ENCODE measurements at regions not wholly inside any gene's neighbourhood (a gene's known extent, or its start where the extent isn't known, plus 50 kb on each side); places are given as distances from the start of the nearest gene placed in this dataset.
"Not testable (repeated sequence)": the region's sequence is repeated elsewhere in the genome, so short reads cannot be mapped to it uniquely, and the experiment has no call there.

GRCh38 chr9:27828908-27829307 is 255.6 kb upstream of the C9orf72 start:
- DNase-seq = no peak

DNA sequence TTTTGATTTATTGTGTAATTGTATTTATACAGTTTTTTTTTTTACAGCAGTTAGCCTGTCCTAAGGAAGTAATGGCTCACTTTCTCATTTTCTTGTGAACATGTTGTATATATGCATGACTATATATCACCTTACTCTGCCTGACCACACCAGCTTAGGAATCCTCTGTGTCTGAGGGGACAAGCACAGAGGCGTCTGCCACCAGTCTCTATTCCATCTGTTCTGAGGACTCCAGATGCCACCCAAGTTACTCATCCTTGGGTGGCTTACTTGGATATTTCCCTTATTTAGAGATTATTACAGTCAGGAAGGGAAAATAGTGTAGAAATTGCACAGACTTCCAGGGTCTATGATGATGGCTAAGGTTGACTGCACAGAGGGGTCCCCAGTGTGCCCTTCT is 256.3 kb upstream of the C9orf72 start:
- DNase-seq = no peak

DNA sequence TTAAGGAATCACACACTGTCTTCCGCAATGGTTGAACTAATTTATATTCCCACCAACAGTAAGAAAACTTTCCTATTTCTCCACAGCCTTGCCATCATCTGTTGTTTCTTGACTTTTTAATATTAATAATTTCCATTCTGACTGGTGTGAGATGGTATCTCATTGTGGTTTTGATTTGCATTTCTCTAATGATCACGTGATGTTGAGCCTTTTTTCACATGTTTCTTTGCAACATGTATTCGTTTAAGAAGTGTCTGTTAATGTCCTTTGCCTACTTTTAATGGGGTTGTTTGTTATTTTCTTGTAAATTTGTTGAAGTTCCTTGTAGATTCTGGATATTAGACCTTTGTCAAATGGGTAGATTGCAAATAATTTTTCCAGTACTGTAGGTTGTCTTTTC is 258.8 kb upstream of the C9orf72 start:
- not testable (repeated sequence) for DNase-seq

GRCh38 chr9:27835286-27835685 is 262.0 kb upstream of the C9orf72 start:
- DNase-seq = no peak

DNA sequence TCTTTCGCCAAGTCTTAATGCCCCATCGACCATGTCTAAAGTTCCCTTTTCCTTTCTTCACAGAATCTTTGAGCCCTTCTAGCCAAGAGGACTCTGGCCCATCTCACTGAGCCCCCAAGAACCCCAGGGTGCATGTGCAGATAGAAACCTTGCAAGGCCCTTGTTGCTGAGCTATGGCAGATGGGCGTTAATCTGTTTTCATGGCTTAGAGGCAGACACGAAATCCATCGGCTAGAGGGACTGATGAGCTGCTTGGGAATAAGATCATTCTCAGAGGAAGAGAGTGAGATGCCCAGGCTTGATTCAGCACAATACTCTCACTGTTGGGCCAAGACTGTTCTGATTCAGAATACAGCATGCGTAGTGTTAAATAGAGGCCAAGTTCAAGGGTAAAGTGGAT is 262.5 kb upstream of the C9orf72 start:
- no peak for DNase-seq

GRCh38 chr9:27836661-27837401 is 263.6 kb upstream of the C9orf72 start:
- DNase-seq = no peak

DNA sequence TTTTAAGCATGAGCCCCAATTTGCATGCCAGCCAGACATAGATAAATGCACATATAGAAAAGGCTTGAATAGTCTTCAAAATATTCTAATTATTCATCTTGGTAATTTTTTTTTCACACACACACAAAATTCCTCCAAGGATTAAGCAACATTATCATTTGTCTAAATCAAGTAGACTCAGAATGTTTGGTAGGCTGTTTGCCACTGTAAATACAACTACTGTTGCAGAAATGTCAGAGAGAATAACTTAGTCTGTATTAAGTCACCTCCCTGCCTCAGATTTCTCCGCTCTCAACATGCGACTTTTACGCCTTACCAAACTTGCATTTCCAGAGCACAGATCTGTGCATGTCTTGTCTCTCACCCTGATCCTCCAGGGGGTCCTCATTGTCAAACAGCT is 265.6 kb upstream of the C9orf72 start:
- no peak for DNase-seq

GRCh38 chr9:27839767-27840166 is 266.5 kb upstream of the C9orf72 start:
- DNase-seq = not testable (repeated sequence)

DNA sequence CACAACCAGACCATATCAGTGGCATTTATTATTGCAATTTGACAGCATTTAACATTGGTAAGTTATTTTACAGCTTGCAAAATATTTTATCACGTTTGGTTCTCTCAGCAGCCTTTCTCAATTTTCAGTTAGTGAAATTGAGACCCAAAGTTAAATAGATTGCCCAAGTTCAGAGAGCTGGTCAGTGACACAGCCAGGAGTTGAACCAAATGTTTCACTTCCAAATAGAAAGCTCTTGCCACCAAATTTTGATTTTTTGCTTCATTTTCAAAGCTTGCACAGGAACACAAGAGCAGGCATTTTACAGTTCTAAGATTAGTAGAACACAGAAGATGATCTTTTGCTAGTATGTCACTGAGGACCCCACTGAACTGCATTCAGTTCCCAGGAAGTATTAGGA is 271.5 kb upstream of the C9orf72 start:
- no peak for DNase-seq

- no peak for DNase-seq
These were observed 274.1 kb upstream of the C9orf72 start for GRCh38 chr9:27847380-27847779.

GRCh38 chr9:27847818-27848217 is 274.5 kb upstream of the C9orf72 start:
- DNase-seq = no peak

DNA sequence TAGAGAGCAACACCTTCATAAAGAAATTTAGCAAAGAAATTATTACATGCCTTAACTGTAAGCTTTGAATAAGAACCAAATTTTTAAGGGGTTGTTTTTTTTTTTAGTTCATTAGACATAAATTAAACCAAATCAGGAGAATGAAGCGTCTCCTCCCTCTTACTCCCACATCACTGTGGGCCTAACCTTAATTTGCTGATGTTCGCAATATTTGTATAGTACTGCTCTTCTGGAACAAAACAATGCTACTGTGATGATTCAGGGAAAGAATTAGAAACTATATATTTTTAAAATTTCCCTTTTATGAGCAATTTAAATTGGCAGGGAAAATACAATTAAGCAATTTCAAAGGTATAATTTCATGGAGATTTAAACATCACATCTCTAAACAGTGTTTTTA is 275.0 kb upstream of the C9orf72 start:
- DNase-seq = no peak

DNA sequence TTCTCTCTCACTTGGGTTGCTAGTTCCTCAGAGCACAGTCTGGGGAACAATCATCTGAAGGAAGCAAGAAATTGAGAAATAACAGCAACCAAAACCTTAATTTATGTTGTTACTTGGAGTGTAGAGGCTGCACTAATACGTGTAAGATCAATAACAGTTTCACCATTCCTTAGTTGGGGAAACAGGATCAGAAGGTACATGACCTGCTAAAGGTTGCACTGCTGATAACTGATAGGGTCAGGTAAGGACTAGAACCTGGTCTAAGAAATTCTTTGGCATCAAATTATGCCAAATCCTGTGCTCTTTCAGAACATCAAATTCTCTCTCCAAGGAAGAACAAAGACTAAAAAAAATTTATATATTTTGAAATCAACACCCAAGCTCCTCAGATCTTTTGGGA is 278.6 kb upstream of the C9orf72 start:
- no peak for DNase-seq

DNA sequence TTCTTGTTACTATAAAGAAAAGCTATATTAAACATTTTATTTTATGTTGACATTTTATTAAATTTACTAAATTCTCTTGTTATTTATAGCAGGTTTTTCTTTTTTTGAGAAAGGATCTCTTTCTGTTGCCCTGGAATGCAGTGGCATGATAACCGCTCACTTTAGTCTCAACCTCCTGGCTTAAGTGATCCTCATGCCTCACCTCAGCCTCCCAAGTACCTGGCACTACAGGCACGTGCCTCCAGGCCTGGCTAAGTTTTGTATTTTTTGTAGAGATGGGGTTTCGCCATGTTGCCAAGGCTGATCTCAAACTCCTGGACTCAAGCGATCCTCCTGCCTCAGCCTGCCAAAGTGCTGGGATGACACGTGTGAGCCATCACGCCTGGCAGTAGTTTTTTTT is 280.2 kb upstream of the C9orf72 start:
- no peak for DNase-seq

- no peak for DNase-seq
These were observed 282.8 kb upstream of the C9orf72 start for GRCh38 chr9:27856054-27856453.

- no peak for DNase-seq
These were observed 283.5 kb upstream of the C9orf72 start for GRCh38 chr9:27856748-27857147.

DNA sequence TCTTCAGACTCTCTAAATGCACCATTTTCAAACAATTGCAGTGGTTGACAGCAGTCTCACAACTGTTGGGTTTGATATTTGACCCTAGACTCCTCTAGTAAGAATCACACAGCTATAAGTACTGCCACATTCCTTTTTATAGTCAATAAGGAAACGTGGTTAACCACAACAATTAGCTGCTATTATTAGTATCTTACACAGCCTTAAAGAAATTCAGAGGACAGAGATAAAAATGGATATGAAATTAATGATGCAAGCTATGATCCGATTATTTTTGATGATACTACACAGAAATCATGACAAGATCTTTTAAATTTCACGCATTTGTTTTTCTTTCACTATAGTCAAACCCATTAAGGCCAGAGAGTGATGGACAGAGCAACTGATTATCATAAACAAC is 288.6 kb upstream of the C9orf72 start:
- no peak for DNase-seq

- DNase-seq = no peak
These were observed 291.6 kb upstream of the C9orf72 start for GRCh38 chr9:27864644-27865438.

GRCh38 chr9:27866741-27867140 is 293.5 kb upstream of the C9orf72 start:
- no peak for DNase-seq

GRCh38 chr9:27870404-27870803 is 297.1 kb upstream of the C9orf72 start:
- DNase-seq = no peak

- no peak for DNase-seq
These were observed 306.9 kb upstream of the C9orf72 start for GRCh38 chr9:27880156-27880555.

DNA sequence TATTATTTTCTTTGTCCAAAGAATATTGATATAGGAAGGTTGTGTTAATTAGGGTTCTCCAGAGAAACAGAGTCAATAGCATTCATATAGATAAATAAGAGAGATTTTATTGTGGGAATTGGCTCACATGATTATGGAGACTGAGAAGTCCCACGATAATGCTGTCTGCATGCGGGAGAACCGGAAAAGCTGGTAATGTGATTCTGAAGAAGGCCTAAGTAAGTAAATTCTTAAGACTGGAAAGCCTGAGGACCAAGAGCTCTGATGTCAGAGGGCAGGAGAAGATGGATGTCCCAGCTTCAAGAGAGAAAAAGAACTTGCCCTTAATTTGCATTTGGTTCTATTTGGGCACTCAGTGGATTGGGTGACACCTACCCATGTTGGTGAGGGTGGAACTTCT is 307.4 kb upstream of the C9orf72 start:
- no peak for DNase-seq

DNA sequence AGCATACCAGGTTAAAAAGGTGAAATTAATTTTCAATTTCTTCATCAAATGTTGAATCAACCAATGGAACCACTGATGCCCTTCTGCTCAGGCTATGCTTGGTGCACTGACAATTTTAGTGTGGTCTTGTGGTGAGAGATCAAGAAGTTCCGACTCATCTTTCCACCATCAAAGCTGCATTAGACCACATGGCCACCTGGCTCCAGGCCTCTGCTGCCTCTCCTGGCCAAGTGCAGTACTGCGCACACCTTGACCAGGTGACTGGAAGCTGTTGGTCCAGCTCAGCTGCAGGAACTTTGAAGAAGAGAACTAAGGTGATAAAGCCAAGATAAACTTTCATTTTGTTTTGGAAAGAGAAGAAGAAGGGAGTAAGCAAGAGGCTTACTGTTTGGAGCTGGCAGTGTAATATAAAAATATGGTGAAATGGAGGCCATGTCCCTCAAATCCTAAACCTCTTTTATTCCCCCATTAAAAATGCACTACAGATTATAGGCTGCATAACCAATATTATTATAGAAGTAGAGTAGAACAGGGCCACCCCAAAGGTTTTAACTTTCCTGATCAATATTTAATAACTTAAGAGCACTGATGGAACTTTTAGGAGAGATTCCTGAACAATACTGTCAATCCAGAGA is 315.5 kb upstream of the C9orf72 start:
- DNase-seq = peak; percentile 45 to 69

GRCh38 chr9:27924502-27924901 is 351.2 kb upstream of the C9orf72 start:
- DNase-seq = no peak
